SK-N-SH (cell line): ENCODE measurements at regions not wholly inside any gene's neighbourhood (a gene's known extent, or its start where the extent isn't known, plus 50 kb on each side); places are given as distances from the start of the nearest gene placed in this dataset.

Experiments used
- CTCF ChIA-PET: fragments of 300-600, 350-600 bp; formaldehyde crosslinking; extraction: SDS; loops from one replicate; lab custom pipeline; 2021; lab: Yijun Ruan, JAX
- POLR2A ChIA-PET: fragments of 350-600 bp; sonication (Branson Sonifier 250); formaldehyde crosslinking; extraction: SDS; loops from one replicate; lab custom pipeline; 2020; ENCODE audit warnings: antibody characterized with exemption, inconsistent platforms; lab: Yijun Ruan, JAX
- DNase-seq: peaks from one replicate; pipeline ENCODE4 v3.0.0; 2012
- H2AFZ ChIP-seq: fragments of 200-600 bp; sonication (generic); 2 replicates; pipeline ENCODE4 v1.8.1; 2016; ENCODE audit warnings: antibody characterized with exemption, mild to moderate bottlenecking, low read depth
- H3F3A ChIP-seq: fragments of 200-600 bp; sonication (generic); replicated peaks from 2 replicates; pipeline ENCODE3; 2016; ENCODE audit warnings: antibody characterized with exemption, mild to moderate bottlenecking; ENCODE audit not compliant: insufficient read depth
- H3K27ac ChIP-seq, 2 experiments: fragments of 200-500 bp in 1 of 2; fragments of 200-600 bp in 1 of 2; sonication (Bioruptor generic) in 1 of 2; sonication (generic), shearing (Covaris generic) in 1 of 2; 2 replicates each; pipeline versions ENCODE4 v1.5.1 to v1.6.1; 2014 to 2016; ENCODE audit warnings: low read depth in 2 of 2, inconsistent platforms in 1 of 2, low read length in 1 of 2, mild to moderate bottlenecking in 1 of 2, mixed read lengths in 1 of 2
- H3K27me3 ChIP-seq: fragments of 200-600 bp; sonication (generic), shearing (Covaris generic); 2 replicates; pipeline ENCODE4 v1.6.1; 2016; ENCODE audit warnings: mixed run types; ENCODE audit not compliant: insufficient read depth
- H3K36me3 ChIP-seq, 2 experiments: fragments of 200-500 bp in 1 of 2; fragments of 200-600 bp in 1 of 2; sonication (Bioruptor generic) in 1 of 2; sonication (generic) in 1 of 2; replicated peaks in 1 of 2; 2 replicates each; pipeline versions ENCODE3 to v1.5.1; 2014 to 2016; ENCODE audit warnings: low read length in 1 of 2, mild to moderate bottlenecking in 1 of 2; ENCODE audit not compliant: insufficient read depth in 2 of 2, control insufficient read depth in 1 of 2
- H3K4me1 ChIP-seq, 2 experiments: fragments of 200-500 bp in 1 of 2; fragments of 200-600 bp in 1 of 2; sonication (Bioruptor generic) in 1 of 2; sonication (generic), shearing (Covaris generic) in 1 of 2; 2 replicates each; pipeline versions ENCODE4 v1.5.1 to v1.6.1; 2014 to 2016; ENCODE audit warnings: low read depth in 1 of 2, low read length in 1 of 2, mixed run types in 1 of 2; ENCODE audit not compliant: insufficient read depth in 2 of 2, control insufficient read depth in 1 of 2
- H3K4me2 ChIP-seq: fragments of 200-600 bp; sonication (generic), shearing (Covaris generic); 2 replicates; pipeline ENCODE4 v1.6.1; 2017; ENCODE audit warnings: mixed run types
- H3K4me3 ChIP-seq, 2 experiments: fragments of 200-500 bp in 1 of 2; fragments of 200-600 bp in 1 of 2; sonication (Bioruptor generic) in 1 of 2; sonication (generic), shearing (Covaris generic) in 1 of 2; 2 replicates each; pipeline versions ENCODE4 v1.5.1 to v1.8.1; 2014 to 2016; ENCODE audit warnings: low read depth in 2 of 2, inconsistent platforms in 1 of 2, low read length in 1 of 2, mild to moderate bottlenecking in 1 of 2, mixed read lengths in 1 of 2, moderate library complexity in 1 of 2
- H3K79me2 ChIP-seq: fragments of 200-600 bp; sonication (generic); 2 replicates; pipeline ENCODE4 v1.8.1; 2017; ENCODE audit warnings: mild to moderate bottlenecking; ENCODE audit not compliant: insufficient read depth
- H3K9ac ChIP-seq: fragments of 200-600 bp; sonication (generic); 2 replicates; pipeline ENCODE4 v1.6.1; 2017; ENCODE audit warnings: mixed run types
- H3K9me2 ChIP-seq: fragments of 200-600 bp; sonication (generic); 2 replicates; pipeline ENCODE4 v1.6.1; 2017; ENCODE audit warnings: mixed run types
- H3K9me3 ChIP-seq: fragments of 200-600 bp; sonication (generic); 2 replicates; pipeline ENCODE4 v1.6.1; 2017; ENCODE audit warnings: mixed run types, mild to moderate bottlenecking, moderate library complexity
- H4K20me1 ChIP-seq: fragments of 200-600 bp; sonication (generic); 2 replicates; pipeline ENCODE4 v1.6.1; 2017; ENCODE audit warnings: mild to moderate bottlenecking, mixed run types; ENCODE audit not compliant: insufficient read depth
- CHD2 ChIP-seq: fragments of 150-350 bp; IDR thresholded peaks from 2 replicates; pipeline ENCODE4 v1.6.1; 2018; ENCODE audit warnings: low read length; ENCODE audit not compliant: partially characterized antibody
- EP300 ChIP-seq, 2 experiments: IDR thresholded peaks; 2 replicates each; pipeline versions ENCODE4 v1.4.0 to v1.6.1; 2012; ENCODE audit warnings: borderline replicate concordance in 1 of 2, low read depth in 1 of 2, low read length in 1 of 2
- EZH2phosphoT487 ChIP-seq: fragments of 200-600 bp; sonication (generic); IDR thresholded peaks from 2 replicates; pipeline ENCODE4 v1.6.1; 2017; ENCODE audit warnings: low read depth, mixed run types, mild to moderate bottlenecking, antibody characterized with exemption, moderate library complexity, borderline replicate concordance
- FOSL2 ChIP-seq: IDR thresholded peaks from 2 replicates; pipeline ENCODE4 v1.4.0; 2012; ENCODE audit warnings: low read depth, mild to moderate bottlenecking, moderate library complexity, borderline replicate concordance
- FOXJ3 ChIP-seq: sonication (generic); formaldehyde crosslinking; IDR thresholded peaks from 2 replicates; pipeline ENCODE4 v1.5.1; 2020; ENCODE audit warnings: mild to moderate bottlenecking, missing genetic modification reagents
- FOXM1 ChIP-seq: IDR thresholded peaks from 2 replicates; pipeline ENCODE4 v1.4.0; 2012; ENCODE audit warnings: low read depth, mild to moderate bottlenecking
- GABPA ChIP-seq: IDR thresholded peaks from 2 replicates; pipeline ENCODE4 v1.4.0; 2012; ENCODE audit warnings: low read depth, mild to moderate bottlenecking
- GATA2 ChIP-seq: sonication (generic); formaldehyde crosslinking; IDR thresholded peaks from 2 replicates; pipeline ENCODE4 v1.5.0; 2020; ENCODE audit warnings: mild to moderate bottlenecking, missing genetic modification reagents
- JUND ChIP-seq: IDR thresholded peaks from 2 replicates; pipeline ENCODE4 v1.4.0; 2012
- MEF2A ChIP-seq: IDR thresholded peaks from 2 replicates; pipeline ENCODE4 v1.4.0; 2012; ENCODE audit warnings: low read depth, borderline replicate concordance
- NRF1 ChIP-seq: IDR thresholded peaks from 2 replicates; pipeline ENCODE4 v1.6.1; 2012; ENCODE audit warnings: low read depth, mild to moderate bottlenecking, low read length
- RAD21 ChIP-seq: IDR thresholded peaks from 2 replicates; pipeline ENCODE4 v1.6.1; 2012; ENCODE audit warnings: mild to moderate bottlenecking, low read length
- RCOR1 ChIP-seq: fragments of 150-350 bp; IDR thresholded peaks from 2 replicates; pipeline ENCODE4 v1.6.1; 2017; ENCODE audit warnings: antibody characterized with exemption, low read length
- RFX5 ChIP-seq: IDR thresholded peaks from 2 replicates; pipeline ENCODE4 v1.6.1; 2012; ENCODE audit warnings: mild to moderate bottlenecking, improper control_type of control experiment, low read length
- SMC3 ChIP-seq: IDR thresholded peaks from 2 replicates; pipeline ENCODE4 v1.6.1; 2012; ENCODE audit warnings: low read depth, low read length, improper control_type of control experiment
- TAF1 ChIP-seq: IDR thresholded peaks from 2 replicates; pipeline ENCODE4 v1.6.1; 2012; ENCODE audit warnings: low read depth, mild to moderate bottlenecking, low read length, moderate library complexity, borderline replicate concordance
- YY1 ChIP-seq: IDR thresholded peaks from 2 replicates; pipeline ENCODE4 v1.4.0; 2012; ENCODE audit warnings: low read depth, mild to moderate bottlenecking
- WGBS: methylation state at CpG from one replicate; pipeline ENCODE4 v1.1.6; 2017; ENCODE audit warnings: low lambda C conversion rate; 5-methylcytosine and 5-hydroxymethylcytosine counted together
- TF ChIP-seq, protein P1 (sequence below): IDR thresholded peaks from 2 replicates; pipeline ENCODE4 v1.4.0; 2012; ENCODE audit warnings: low read depth, borderline replicate concordance
- TF ChIP-seq, protein P2 (sequence below): fragments of 200-600 bp; sonication (generic); IDR thresholded peaks from 2 replicates; pipeline ENCODE4 v1.6.1; 2017; ENCODE audit warnings: antibody characterized with exemption, mild to moderate bottlenecking, moderate library complexity
- TF ChIP-seq, protein P3 (sequence below): IDR thresholded peaks from 2 replicates; pipeline ENCODE4 v1.4.0; 2012; ENCODE audit warnings: low read depth, borderline replicate concordance
- TF ChIP-seq, protein P4 (sequence below): fragments of 150-350 bp; IDR thresholded peaks from 2 replicates; pipeline ENCODE4 v1.6.1; 2017; ENCODE audit warnings: antibody characterized with exemption, low read length, low read depth, borderline replicate concordance
- TF ChIP-seq, protein P5 (sequence below): IDR thresholded peaks from 2 replicates; pipeline ENCODE4; 2012

DNA sequence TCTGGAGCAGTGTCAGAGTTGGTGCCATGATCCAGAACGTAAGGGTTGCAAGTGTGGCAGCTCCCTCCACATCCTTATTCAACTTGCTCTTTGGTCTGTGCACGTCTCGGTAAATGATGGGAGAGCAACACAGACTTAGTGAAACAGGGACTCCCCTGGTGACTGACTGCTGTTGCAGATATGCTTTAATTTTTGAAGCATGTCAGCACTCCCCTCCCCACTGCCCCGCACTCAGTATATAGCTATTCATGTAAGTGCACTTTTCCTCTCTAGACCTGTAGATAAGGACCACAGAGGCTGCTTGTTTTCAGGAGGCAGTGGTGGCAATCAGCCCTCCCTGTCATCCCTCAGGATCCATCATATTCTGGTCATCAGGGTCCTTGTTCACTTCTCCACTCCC, 470.9 kb downstream of the IRS2 start:
- no peak overlapping the region for H2AFZ ChIP-seq
- DNase-seq: no peak
- 98% methylated on average over 4 of the region's 4 CpGs for WGBS
- POLR2A ChIA-PET: no interaction called here
- no peaks in the 10 kb centered on the region for H3K27me3 ChIP-seq
- no peaks in the 10 kb centered on the region for H3F3A ChIP-seq
- no peaks in the 10 kb centered on the region for H4K20me1 ChIP-seq
- no peaks in the 10 kb centered on the region for H3K9me3 ChIP-seq
- H3K4me3 ChIP-seq: no peak overlapping the region
- H3K4me2 ChIP-seq: no peak overlapping the region
- H3K27ac ChIP-seq: no peak overlapping the region
- H3K9me2 ChIP-seq: no peaks in the 10 kb centered on the region
- H3K4me1 ChIP-seq: no peaks in the 10 kb centered on the region
- H3K36me3 ChIP-seq: no peaks in the 10 kb centered on the region
- no peak for TF ChIP-seq GABPA
- TF ChIP-seq YY1: no peak
- TF ChIP-seq RFX5: no peak
- TF ChIP-seq, protein P1, sequence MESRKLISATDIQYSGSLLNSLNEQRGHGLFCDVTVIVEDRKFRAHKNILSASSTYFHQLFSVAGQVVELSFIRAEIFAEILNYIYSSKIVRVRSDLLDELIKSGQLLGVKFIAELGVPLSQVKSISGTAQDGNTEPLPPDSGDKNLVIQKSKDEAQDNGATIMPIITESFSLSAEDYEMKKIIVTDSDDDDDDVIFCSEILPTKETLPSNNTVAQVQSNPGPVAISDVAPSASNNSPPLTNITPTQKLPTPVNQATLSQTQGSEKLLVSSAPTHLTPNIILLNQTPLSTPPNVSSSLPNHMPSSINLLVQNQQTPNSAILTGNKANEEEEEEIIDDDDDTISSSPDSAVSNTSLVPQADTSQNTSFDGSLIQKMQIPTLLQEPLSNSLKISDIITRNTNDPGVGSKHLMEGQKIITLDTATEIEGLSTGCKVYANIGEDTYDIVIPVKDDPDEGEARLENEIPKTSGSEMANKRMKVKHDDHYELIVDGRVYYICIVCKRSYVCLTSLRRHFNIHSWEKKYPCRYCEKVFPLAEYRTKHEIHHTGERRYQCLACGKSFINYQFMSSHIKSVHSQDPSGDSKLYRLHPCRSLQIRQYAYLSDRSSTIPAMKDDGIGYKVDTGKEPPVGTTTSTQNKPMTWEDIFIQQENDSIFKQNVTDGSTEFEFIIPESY: no peak
- TF ChIP-seq GATA2 (CRISPR knock-in tag): no peak
- no peak for TF ChIP-seq EP300 (IDR thresholded peaks at IDR 0.05; ENCODE audit: borderline replicate concordance in 1 of 2, low read depth in 1 of 2, low read length in 1 of 2)
- TF ChIP-seq NRF1: no peak
- TF ChIP-seq, protein P2, sequence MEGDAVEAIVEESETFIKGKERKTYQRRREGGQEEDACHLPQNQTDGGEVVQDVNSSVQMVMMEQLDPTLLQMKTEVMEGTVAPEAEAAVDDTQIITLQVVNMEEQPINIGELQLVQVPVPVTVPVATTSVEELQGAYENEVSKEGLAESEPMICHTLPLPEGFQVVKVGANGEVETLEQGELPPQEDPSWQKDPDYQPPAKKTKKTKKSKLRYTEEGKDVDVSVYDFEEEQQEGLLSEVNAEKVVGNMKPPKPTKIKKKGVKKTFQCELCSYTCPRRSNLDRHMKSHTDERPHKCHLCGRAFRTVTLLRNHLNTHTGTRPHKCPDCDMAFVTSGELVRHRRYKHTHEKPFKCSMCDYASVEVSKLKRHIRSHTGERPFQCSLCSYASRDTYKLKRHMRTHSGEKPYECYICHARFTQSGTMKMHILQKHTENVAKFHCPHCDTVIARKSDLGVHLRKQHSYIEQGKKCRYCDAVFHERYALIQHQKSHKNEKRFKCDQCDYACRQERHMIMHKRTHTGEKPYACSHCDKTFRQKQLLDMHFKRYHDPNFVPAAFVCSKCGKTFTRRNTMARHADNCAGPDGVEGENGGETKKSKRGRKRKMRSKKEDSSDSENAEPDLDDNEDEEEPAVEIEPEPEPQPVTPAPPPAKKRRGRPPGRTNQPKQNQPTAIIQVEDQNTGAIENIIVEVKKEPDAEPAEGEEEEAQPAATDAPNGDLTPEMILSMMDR: no peak
- no peak for TF ChIP-seq RAD21
- no peak for TF ChIP-seq EZH2phosphoT487
- no peak for TF ChIP-seq FOXJ3 (CRISPR knock-in tag)
- H3K9ac ChIP-seq: no peak overlapping the region
- H3K79me2 ChIP-seq: no peaks in the 10 kb centered on the region
- CTCF ChIA-PET: no interaction called here

DNA sequence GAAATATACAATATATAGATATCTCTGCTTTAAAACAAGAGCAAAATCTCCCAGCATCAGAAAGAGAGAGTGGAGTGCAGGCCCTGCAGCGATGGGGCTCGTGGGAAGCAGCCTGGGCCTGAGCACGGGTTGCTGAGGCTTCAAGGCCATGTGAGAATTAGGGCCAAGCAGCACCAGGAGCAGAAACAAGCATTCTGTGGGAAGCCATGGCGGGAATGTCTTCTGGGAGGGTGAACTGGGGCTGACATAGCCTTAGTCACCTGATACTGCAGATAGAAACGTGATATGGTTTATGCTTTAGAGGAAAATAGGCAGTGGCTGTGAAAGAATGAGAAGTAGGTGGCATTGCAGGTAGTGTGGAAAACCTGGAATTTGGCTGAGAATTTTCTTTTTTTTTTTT, 472.3 kb downstream of the IRS2 start:
- CTCF ChIA-PET: interaction anchor here (0.6 kb wide), 2 partner anchors 354 to 356 kb away, joined by 3 read pairs; no protein-coding TSS in a partner anchor
- no peak overlapping the region for H3K9ac ChIP-seq
- POLR2A ChIA-PET: no interaction called here
- no peak for DNase-seq
- no peaks in the 10 kb centered on the region for H4K20me1 ChIP-seq
- 84% methylated on average over 5 of the region's 5 CpGs for WGBS
- no peaks in the 10 kb centered on the region for H3K9me2 ChIP-seq
- no peaks in the 10 kb centered on the region for H3K79me2 ChIP-seq
- no peak overlapping the region for H3K4me2 ChIP-seq
- H3K4me1 ChIP-seq: no peaks in the 10 kb centered on the region
- H2AFZ ChIP-seq: no peak overlapping the region
- no peak for TF ChIP-seq FOXM1
- TF ChIP-seq, protein P3, sequence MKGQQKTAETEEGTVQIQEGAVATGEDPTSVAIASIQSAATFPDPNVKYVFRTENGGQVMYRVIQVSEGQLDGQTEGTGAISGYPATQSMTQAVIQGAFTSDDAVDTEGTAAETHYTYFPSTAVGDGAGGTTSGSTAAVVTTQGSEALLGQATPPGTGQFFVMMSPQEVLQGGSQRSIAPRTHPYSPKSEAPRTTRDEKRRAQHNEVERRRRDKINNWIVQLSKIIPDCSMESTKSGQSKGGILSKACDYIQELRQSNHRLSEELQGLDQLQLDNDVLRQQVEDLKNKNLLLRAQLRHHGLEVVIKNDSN: no peak
- TF ChIP-seq RCOR1: no peak
- TF ChIP-seq FOXJ3 (CRISPR knock-in tag): no peak
- no peak for TF ChIP-seq JUND
- TF ChIP-seq NRF1: no peak
- TF ChIP-seq FOSL2: no peak
- TF ChIP-seq, protein P4, sequence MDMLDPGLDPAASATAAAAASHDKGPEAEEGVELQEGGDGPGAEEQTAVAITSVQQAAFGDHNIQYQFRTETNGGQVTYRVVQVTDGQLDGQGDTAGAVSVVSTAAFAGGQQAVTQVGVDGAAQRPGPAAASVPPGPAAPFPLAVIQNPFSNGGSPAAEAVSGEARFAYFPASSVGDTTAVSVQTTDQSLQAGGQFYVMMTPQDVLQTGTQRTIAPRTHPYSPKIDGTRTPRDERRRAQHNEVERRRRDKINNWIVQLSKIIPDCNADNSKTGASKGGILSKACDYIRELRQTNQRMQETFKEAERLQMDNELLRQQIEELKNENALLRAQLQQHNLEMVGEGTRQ: no peak
- TF ChIP-seq GATA2 (CRISPR knock-in tag): no peak
- TF ChIP-seq TAF1: no peak
- TF ChIP-seq MEF2A: no peak
- TF ChIP-seq SMC3: no peak
- TF ChIP-seq, protein P5, sequence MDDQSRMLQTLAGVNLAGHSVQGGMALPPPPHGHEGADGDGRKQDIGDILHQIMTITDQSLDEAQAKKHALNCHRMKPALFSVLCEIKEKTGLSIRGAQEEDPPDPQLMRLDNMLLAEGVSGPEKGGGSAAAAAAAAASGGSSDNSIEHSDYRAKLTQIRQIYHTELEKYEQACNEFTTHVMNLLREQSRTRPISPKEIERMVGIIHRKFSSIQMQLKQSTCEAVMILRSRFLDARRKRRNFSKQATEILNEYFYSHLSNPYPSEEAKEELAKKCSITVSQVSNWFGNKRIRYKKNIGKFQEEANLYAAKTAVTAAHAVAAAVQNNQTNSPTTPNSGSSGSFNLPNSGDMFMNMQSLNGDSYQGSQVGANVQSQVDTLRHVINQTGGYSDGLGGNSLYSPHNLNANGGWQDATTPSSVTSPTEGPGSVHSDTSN: no peak
- no peak for TF ChIP-seq RFX5
- TF ChIP-seq CHD2: no peak
- H3K27me3 ChIP-seq: no peaks in the 10 kb centered on the region
- no peaks in the 10 kb centered on the region for H3F3A ChIP-seq
- H3K27ac ChIP-seq: no peak overlapping the region
- no peaks in the 10 kb centered on the region for H3K36me3 ChIP-seq
- no peak overlapping the region for H3K4me3 ChIP-seq
- H3K9me3 ChIP-seq: no peaks in the 10 kb centered on the region
